Right kidney (tissue), 1 donor: ENCODE measurements at regions not wholly inside any gene's neighbourhood (a gene's known extent, or its start where the extent isn't known, plus 50 kb on each side); places are given as distances from the start of the nearest gene placed in this dataset.

Source experiments
- DNase-seq: peaks from one replicate; pipeline ENCODE4 v3.0.0-alpha.2; 2016

GRCh38 chr5:29412979-29413378, 1780.5 kb upstream of the CDH6 start:
- DNase-seq: no peak

- no peak for DNase-seq
Observed at GRCh38 chr5:29402270-29402669, 1791.2 kb upstream of the CDH6 start.

GRCh38 chr5:29389993-29390392, 1803.5 kb upstream of the CDH6 start:
- no peak for DNase-seq

GRCh38 chr5:29387384-29387783, 1806.1 kb upstream of the CDH6 start:
- DNase-seq: no peak

- no peak for DNase-seq
Observed at GRCh38 chr5:29382780-29383179, 1810.7 kb upstream of the CDH6 start.

GRCh38 chr5:29380029-29380428, 1813.5 kb upstream of the CDH6 start:
- DNase-seq: no peak

GRCh38 chr5:29379619-29380018, 1813.9 kb upstream of the CDH6 start:
- no peak for DNase-seq

GRCh38 chr5:29378104-29378503, 1815.4 kb upstream of the CDH6 start:
- DNase-seq: no peak

- DNase-seq: no peak
Observed at GRCh38 chr5:29370248-29370647, 1823.2 kb upstream of the CDH6 start.

GRCh38 chr5:29367176-29367833, 1826.2 kb upstream of the CDH6 start:
- DNase-seq: no peak

- DNase-seq: no peak
Observed at GRCh38 chr5:29351170-29351569, 1842.3 kb upstream of the CDH6 start.

GRCh38 chr5:29337030-29337429, 1856.5 kb upstream of the CDH6 start:
- no peak for DNase-seq

GRCh38 chr5:29321591-29321990, 1871.9 kb upstream of the CDH6 start:
- no peak for DNase-seq

GRCh38 chr5:29309359-29309758, 1884.1 kb upstream of the CDH6 start:
- DNase-seq: no peak

GRCh38 chr5:29307478-29307877, 1886.0 kb upstream of the CDH6 start:
- DNase-seq: no peak

- DNase-seq: no peak
Observed at GRCh38 chr5:29304545-29304944, 1888.9 kb upstream of the CDH6 start.

GRCh38 chr5:29296548-29296947, 1896.9 kb upstream of the CDH6 start:
- DNase-seq: no peak

- DNase-seq: no peak
Observed at GRCh38 chr5:29277642-29278041, 1915.8 kb upstream of the CDH6 start.

- no peak for DNase-seq
Observed at GRCh38 chr5:29276371-29276770, 1917.1 kb upstream of the CDH6 start.

GRCh38 chr5:29263915-29264351, 1929.6 kb upstream of the CDH6 start:
- no peak for DNase-seq

GRCh38 chr5:29262339-29263123, 1931.0 kb upstream of the CDH6 start:
- no peak for DNase-seq

- no peak for DNase-seq
Observed at GRCh38 chr5:29261213-29261612, 1932.3 kb upstream of the CDH6 start.

GRCh38 chr5:29252390-29252789, 1941.1 kb upstream of the CDH6 start:
- DNase-seq: no peak
